ENCODE measurements at regions not wholly inside any gene's neighbourhood (a gene's known extent, or its start where the extent isn't known, plus 50 kb on each side); places are given as distances from the start of the nearest gene placed in this dataset.

GRCh38 chr20:63140514-63141433 lies 75.2 kb downstream of the YTHDF1 start:
- ATAC-seq = no peak
- H3K9me2 ChIP-seq (replicated peaks; ENCODE audit: low read length) = no peaks in the 10 kb centered on the region
- no peak overlapping the region for H3K4me2 ChIP-seq (ENCODE audit: low read length)
- no peaks in the 10 kb centered on the region for H3F3A ChIP-seq (ENCODE audit: low read length, unreplicated experiment)
- no peak overlapping the region for H3K9ac ChIP-seq (ENCODE audit: low read length)
- no TSS peak for BruUV-seq (replicated peaks)
- H3K27ac ChIP-seq (ENCODE audit: low read length) = no peak overlapping the region
- no peak overlapping the region for H3K4me3 ChIP-seq (ENCODE audit: low read length)
- H3K27me3 ChIP-seq (ENCODE audit: low read length) = peaks cover 71% of the 10 kb centered on the region
- H3K79me2 ChIP-seq (ENCODE audit: low read length) = no peaks in the 10 kb centered on the region
- no peaks in the 10 kb centered on the region for H4K20me1 ChIP-seq (ENCODE audit: low read length)
- no peaks in the 10 kb centered on the region for H3K36me3 ChIP-seq (ENCODE audit: low read depth, low read length)
- H3K9me3 ChIP-seq (ENCODE audit: low read length) = no peaks in the 10 kb centered on the region
- ChIA-PET CTCF (no interaction called here), POLR2A (ENCODE audit: unreplicated experiment) (no interaction called here)
- no peak for DNase-seq
- H3K4me1 ChIP-seq (ENCODE audit: insufficient read depth, low read length) = peaks cover 14% of the 10 kb centered on the region
- H2AFZ ChIP-seq (ENCODE audit: low read length) = no peak overlapping the region
- TF ChIP-seq, protein P1, sequence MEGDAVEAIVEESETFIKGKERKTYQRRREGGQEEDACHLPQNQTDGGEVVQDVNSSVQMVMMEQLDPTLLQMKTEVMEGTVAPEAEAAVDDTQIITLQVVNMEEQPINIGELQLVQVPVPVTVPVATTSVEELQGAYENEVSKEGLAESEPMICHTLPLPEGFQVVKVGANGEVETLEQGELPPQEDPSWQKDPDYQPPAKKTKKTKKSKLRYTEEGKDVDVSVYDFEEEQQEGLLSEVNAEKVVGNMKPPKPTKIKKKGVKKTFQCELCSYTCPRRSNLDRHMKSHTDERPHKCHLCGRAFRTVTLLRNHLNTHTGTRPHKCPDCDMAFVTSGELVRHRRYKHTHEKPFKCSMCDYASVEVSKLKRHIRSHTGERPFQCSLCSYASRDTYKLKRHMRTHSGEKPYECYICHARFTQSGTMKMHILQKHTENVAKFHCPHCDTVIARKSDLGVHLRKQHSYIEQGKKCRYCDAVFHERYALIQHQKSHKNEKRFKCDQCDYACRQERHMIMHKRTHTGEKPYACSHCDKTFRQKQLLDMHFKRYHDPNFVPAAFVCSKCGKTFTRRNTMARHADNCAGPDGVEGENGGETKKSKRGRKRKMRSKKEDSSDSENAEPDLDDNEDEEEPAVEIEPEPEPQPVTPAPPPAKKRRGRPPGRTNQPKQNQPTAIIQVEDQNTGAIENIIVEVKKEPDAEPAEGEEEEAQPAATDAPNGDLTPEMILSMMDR (conservative IDR thresholded peaks at IDR 0.05; ENCODE audit: low read depth, low read length) = no peak
- TF ChIP-seq EZH2 (IDR thresholded peaks at IDR 0.05; ENCODE audit: low read length, unreplicated experiment) = no peak
- no peak for TF ChIP-seq EZH2phosphoT487 (IDR thresholded peaks at IDR 0.05; ENCODE audit: borderline replicate concordance, low read length)
- intact Hi-C loops (cut with micrococcal nuclease) = no loop called here

- Histone ChIP-seq H3F3A (ENCODE audit: low read length, unreplicated experiment) (no peaks in the 10 kb centered on the region), H3K4me1 (ENCODE audit: insufficient read depth, low read length) (peaks cover 14% of the 10 kb centered on the region), H3K36me3 (ENCODE audit: low read depth, low read length) (no peaks in the 10 kb centered on the region), H3K9me2 (replicated peaks; ENCODE audit: low read length) (no peaks in the 10 kb centered on the region), H4K20me1 (ENCODE audit: low read length) (no peaks in the 10 kb centered on the region), H3K9ac (ENCODE audit: low read length) (no peak overlapping the region), H3K27me3 (ENCODE audit: low read length) (peaks cover 62% of the 10 kb centered on the region), H3K4me3 (ENCODE audit: low read length) (no peak overlapping the region), H2AFZ (ENCODE audit: low read length) (no peak overlapping the region), H3K27ac (ENCODE audit: low read length) (no peak overlapping the region), H3K4me2 (ENCODE audit: low read length) (no peak overlapping the region), H3K79me2 (ENCODE audit: low read length) (no peaks in the 10 kb centered on the region), H3K9me3 (ENCODE audit: low read length) (no peaks in the 10 kb centered on the region)
- CTCF ChIA-PET = no interaction called here
- no peak for TF ChIP-seq EZH2phosphoT487 (IDR thresholded peaks at IDR 0.05; ENCODE audit: borderline replicate concordance, low read length)
- TF ChIP-seq EZH2 (IDR thresholded peaks at IDR 0.05; ENCODE audit: low read length, unreplicated experiment) = no peak
- TF ChIP-seq, protein P1 (conservative IDR thresholded peaks at IDR 0.05; ENCODE audit: low read depth, low read length) = no peak
- POLR2A ChIA-PET (ENCODE audit: unreplicated experiment) = no interaction called here
- no TSS peak for BruUV-seq (replicated peaks)
- intact Hi-C loops (cut with micrococcal nuclease) = no loop called here
- ATAC-seq (no peak), DNase-seq (no peak)
Measured at GRCh38 chr20:63139837-63140236, 76.1 kb downstream of the YTHDF1 start.

- Histone ChIP-seq H4K20me1 (ENCODE audit: low read length) (no peaks in the 10 kb centered on the region), H3K9ac (ENCODE audit: low read length) (no peak overlapping the region), H3F3A (ENCODE audit: low read length, unreplicated experiment) (no peaks in the 10 kb centered on the region), H2AFZ (ENCODE audit: low read length) (no peak overlapping the region), H3K27me3 (ENCODE audit: low read length) (peaks cover 57% of the 10 kb centered on the region), H3K36me3 (ENCODE audit: low read depth, low read length) (no peaks in the 10 kb centered on the region), H3K4me1 (ENCODE audit: insufficient read depth, low read length) (peaks cover 14% of the 10 kb centered on the region), H3K4me2 (ENCODE audit: low read length) (peak overlapping the region; percentile 35), H3K9me2 (replicated peaks; ENCODE audit: low read length) (no peaks in the 10 kb centered on the region), H3K4me3 (ENCODE audit: low read length) (no peak overlapping the region), H3K79me2 (ENCODE audit: low read length) (no peaks in the 10 kb centered on the region), H3K9me3 (ENCODE audit: low read length) (no peaks in the 10 kb centered on the region), H3K27ac (ENCODE audit: low read length) (no peak overlapping the region)
- no peak for ATAC-seq
- ChIA-PET CTCF (no interaction called here), POLR2A (ENCODE audit: unreplicated experiment) (no interaction called here)
- TF ChIP-seq EZH2phosphoT487 (IDR thresholded peaks at IDR 0.05; ENCODE audit: borderline replicate concordance, low read length) (no peak), EZH2 (IDR thresholded peaks at IDR 0.05; ENCODE audit: low read length, unreplicated experiment) (no peak)
- TF ChIP-seq, protein P1 (conservative IDR thresholded peaks at IDR 0.05; ENCODE audit: low read depth, low read length) = no peak
- intact Hi-C loops (cut with micrococcal nuclease) = no loop called here
- DNase-seq = no peak
- BruUV-seq (replicated peaks) = no TSS peak
Measured at GRCh38 chr20:63139356-63139755, 76.6 kb downstream of the YTHDF1 start.

All from PC-3 (cell line).